ENCODE measurements at regions not wholly inside any gene's neighbourhood (a gene's known extent, or its start where the extent isn't known, plus 50 kb on each side); places are given as distances from the start of the nearest gene placed in this dataset.

DNA sequence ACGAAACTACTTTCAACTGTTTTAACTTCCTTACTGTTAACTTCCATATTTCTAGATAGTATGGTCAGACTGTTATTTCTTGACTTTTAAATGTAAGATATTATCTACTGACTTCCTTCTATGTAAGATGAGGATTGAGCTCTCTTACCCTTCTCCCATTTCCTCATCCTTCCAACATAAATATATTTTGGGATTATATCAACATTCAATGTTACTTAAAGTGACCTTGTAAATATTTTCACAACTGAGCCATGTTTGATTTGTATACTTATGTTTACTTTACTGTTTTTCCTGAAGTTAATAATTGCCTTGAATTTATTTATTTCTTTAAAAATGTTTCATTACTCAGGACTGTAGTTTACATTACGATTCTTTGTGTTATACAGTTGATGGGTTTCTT is 148.7 kb downstream of the ZIC5 start:
- DNase-seq (ENCODE audit: low read depth in 2 of 2) = no peak

DNA sequence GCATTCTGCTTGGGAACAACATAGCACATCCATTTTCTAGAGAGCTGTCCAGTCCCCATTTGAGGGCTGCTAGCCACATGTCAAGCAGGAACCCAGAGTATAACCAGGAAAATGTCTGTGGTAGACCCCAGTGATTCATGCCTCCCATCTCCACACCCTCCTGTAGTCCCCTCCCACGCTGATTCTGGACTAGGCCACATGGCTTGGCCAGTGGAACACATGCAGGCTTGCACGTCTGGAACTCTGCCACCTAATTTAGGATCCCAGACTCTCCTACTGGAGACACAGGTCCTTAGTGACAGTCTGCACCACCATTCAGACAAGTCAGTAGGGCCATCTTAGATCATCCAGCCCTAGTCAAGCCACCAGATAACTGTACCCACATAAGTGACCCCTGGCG is 149.8 kb downstream of the ZIC5 start:
- no peak for DNase-seq (ENCODE audit: low read depth in 2 of 2)

DNA sequence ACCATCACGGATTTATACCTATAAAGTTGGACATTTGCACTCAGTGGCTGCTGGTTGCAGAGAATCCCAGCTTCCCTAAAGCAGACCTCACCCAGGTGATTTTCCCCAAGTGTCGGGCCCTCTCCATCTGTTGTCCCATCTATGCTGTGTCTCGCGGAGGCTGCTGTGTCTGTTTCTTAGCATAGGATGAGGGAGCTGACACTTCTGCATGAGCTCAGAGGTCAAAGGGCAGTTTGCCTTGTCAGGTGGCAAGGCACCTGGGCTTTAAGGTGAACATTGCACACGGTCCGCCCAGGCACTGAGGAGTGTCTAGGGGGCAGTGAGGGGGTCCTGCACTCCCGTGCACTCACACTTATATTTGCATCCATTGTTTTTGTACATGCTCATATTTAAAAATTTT is 151.6 kb downstream of the ZIC5 start:
- DNase-seq (ENCODE audit: low read depth in 2 of 2) = no peak

DNA sequence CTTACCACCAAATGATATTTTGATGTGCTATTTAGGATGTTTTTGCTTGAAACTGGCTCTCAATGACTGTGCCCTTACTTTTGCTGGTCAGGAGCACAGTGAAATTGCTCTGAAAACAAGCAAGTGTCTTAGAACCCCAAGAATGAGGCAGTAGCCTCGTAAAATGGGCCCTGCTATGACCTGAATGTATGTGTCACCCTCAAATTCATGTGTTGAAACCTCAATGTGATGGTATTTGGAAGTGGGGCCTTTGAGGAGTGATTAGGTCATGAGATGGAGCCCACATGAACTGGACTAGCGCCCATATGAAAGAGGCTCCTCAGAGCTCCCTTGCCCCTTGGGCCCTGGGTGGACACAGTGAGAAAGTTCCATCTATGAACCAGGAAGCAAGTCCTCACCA is 155.2 kb downstream of the ZIC5 start:
- no peak for DNase-seq (ENCODE audit: low read depth in 2 of 2)

DNA sequence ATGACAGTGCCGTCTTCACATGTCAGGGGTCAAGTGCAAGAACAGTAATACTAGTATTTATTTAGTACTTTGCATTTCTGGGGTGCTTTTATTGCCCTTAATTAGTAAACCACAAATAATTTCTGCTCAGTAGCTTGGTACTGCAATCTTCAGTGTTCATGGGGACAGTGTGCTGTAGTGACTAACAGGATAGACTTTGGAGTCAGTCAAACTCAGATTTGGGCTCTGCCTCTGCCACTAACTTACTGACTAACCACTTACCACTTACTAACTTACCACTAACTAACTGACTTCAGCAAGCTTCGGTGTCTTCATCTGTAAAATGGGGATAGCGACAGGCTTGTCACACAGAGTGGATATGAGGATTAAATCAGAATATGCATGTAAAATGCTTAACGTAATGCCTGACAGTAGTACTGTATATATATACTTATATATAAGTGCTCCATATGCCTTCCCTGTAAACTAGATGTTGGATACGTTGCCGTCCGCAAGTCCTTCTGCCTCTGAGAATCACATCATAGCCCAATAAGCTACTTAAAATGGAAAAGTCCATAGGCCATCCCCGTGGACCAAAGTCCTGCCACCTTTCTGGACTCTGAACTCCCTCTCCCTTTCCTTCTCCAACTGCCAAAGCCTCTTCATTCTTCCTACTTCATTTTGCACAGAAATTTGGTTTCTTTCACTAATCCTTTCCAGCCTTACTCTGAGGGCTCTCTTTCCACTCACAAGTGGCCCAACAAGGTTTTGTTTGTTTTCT is 158.1 kb downstream of the ZIC5 start:
- DNase-seq (ENCODE audit: low read depth in 2 of 2) = no peak

DNA sequence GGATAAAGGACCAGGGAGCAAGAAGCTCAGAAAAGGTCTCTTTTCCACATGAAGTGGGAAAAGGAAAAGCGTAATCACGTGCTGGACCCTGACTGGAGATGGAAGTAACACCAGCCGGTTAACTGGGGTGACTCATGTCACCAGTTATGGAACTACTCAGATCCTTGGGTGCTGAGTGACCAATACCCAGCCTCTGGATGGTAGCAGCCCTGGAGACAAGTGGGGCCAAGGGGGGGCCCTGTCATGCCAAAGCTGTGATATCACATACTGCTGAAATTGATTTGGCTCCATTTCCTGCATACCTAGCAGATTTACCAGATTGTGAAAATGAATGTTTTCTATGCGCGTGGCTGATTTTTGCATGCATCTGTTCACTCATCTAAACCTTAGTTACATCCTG is 158.9 kb downstream of the ZIC5 start:
- no peak for DNase-seq (ENCODE audit: low read depth in 2 of 2)

DNA sequence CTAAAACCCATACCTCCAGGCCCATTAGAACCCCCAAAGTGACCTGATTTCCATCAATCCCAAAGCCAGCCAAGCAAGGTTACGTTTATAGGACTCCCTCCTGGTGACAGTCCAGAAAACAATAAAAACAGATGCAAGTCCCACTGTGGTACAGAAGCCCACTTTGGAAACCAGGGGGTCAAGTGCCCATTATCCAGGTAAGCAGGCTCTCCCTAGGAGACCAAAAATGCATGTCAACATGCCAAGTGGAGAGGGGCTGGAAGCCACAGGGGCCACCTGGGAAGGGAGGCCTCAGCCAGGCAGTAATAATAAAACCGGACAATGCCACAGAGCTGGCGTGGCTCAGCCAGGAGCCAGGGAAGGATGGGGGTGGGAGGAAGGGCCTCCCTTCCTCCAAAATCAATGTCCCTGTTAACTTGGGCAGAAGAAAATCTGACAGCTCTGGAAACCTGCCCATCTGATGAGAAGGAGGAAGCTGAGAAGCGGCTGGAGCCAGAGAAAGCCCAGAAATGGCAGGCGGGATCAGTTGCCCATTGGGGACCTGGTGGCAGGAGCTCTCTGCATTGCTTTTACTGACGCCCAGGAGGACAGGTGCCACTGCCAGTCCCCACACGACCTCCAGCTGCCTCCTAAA is 160.4 kb downstream of the ZIC5 start:
- DNase-seq (ENCODE audit: low read depth in 2 of 2) = no peak

DNA sequence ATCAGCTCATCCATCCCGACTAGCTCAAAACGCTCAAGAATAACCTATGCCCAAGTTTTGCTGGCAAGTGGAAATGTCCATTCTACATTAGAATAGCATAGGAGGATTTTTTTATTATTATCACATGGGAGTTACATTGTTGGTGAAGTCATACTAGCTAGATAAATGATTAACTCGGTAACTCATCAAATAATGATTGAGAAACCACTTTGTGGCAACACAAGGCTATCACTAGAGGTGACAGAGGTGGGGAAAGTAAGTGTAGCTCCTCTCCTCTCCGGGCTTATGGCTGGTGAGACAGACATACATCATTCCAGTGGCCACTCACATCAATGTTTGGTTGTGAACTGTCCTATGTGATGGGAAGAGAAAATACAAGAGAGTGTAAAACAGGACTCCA is 161.6 kb downstream of the ZIC5 start:
- DNase-seq (ENCODE audit: low read depth in 2 of 2) = no peak

DNA sequence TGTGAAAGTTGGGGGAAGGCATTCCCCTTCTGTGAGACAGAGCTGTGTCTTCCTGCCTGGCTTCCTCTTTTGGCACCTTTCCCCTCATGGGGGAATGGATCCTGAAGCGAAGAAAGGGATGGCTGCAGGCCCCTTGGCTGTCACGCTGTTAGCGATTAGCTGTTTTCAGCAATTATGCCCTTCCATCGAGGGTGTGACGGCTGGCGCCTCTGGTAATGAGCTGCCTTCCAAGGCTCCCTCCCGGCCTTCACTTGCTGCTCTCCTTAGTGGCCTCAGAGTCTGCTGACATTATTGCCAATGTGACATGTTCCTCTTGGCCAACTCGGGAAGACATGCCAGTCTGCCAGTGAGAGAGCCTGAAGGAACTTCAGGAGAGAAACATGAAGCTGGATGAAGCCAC is 162.1 kb downstream of the ZIC5 start:
- DNase-seq (ENCODE audit: low read depth in 2 of 2) = no peak

DNA sequence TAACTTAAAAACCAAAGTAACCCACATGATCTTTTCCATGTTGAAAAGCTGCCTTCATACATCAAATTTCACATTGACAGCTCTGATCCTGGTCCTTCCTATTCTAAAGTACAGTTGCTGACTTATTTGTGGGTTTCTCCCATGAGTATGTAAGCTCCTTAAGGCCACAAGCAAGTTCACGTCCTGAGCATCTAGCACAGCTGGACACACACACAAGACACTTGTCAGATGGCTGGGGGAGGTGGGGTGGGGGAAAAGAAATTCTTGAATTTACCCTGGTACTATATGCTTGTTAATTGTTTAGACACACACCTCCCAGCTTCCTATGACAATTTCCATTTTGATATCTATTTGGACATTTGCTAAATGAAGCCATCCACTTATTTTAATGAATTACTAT is 162.8 kb downstream of the ZIC5 start:
- no peak for DNase-seq (ENCODE audit: low read depth in 2 of 2)

DNA sequence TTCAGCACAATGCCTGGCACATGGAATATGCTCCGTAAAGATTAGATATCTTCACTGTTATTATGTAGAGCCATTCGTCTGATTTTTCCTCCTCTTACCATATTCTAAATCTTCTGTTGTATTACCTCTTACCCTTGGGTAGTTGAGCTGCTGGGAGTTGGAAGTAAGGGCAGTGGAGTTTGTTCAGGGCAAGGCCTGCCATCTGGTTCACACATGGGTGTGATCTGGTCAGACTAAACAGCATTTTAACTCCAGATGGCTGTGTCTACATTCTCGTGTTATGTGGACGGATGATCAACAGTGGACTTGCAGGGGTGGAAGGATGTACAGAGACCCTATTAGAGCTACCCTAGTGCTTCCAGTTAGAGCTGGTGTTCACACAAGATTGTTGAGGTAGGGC is 164.9 kb downstream of the ZIC5 start:
- DNase-seq (ENCODE audit: low read depth in 2 of 2) = no peak

DNA sequence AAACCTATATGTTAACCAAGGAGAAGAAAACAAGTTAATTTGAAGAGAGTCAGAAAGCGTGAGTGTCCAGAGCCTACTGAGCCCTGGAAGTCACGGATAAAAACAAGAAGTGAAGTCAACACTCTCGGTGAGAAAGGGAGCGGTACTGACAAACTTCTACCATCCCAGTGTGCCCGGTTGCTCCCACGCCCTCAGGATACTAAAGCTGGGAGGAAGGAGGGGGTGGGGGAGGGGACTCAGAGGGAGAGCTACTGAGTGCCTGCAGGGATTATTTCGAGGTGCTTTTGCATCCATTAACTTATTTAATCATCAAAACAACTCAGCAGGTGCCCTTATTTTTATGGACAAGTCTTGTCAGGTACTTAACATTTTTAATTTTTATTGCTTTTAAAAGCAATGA is 166.2 kb downstream of the ZIC5 start:
- no peak for DNase-seq (ENCODE audit: low read depth in 2 of 2)

DNA sequence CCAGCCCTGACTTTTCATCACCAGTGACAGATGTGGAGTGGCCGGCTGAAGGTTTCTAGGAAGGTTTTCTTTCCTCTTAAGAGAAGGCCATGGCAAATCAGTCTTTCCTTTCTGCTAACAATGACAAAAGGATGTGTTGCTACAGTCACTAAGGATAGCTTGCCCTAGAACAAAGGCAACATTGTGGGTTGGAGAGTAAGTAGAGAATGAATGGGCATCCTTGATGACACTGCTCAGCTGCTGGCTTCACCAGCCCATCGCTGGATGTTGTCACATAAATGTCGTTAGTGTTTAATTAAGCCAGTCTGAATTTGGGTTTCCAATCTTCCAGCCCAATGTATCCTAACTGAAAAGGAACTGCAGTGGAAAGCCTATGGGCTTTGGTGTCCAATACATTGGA is 168.4 kb downstream of the ZIC5 start:
- no peak for DNase-seq (ENCODE audit: low read depth in 2 of 2)

DNA sequence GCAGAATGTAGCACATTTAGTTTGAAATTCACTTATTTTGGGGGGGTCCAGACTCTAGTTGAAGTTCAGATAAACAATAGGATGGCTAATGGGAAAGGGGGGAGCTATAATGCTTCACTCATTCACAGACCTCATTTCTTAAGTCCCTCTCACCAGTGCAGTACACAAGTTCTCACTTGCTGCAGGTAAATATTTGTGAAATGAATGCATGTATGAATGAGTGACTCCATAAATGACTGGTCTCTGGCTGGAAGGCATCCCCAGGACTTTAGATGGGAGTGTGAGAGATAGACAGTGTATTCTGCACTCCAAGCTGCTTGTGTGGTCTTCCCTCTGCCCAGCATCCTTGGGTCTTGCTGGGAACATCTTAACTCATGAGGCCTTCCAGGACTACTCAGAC is 169.2 kb downstream of the ZIC5 start:
- no peak for DNase-seq (ENCODE audit: low read depth in 2 of 2)

DNA sequence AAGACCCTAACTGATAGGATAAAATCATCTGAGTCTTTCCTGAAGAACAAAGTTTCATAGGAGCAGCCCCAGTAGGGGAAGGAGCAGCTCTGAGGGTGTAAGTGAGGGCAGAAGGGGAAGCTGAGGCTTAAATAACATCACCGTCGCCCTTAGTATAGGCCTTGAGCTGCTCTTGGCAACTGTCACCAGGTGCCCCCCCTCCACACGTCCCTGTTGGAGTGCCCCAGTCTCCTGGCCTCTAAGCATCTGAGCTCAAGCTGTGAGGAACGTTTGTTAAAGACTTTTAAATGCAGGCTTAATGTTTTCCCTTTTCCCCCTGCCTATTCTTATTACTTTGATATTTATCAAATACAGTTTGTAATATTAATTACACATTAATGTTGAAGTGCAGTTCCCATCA is 170.6 kb downstream of the ZIC5 start:
- DNase-seq (ENCODE audit: low read depth in 2 of 2) = no peak

DNA sequence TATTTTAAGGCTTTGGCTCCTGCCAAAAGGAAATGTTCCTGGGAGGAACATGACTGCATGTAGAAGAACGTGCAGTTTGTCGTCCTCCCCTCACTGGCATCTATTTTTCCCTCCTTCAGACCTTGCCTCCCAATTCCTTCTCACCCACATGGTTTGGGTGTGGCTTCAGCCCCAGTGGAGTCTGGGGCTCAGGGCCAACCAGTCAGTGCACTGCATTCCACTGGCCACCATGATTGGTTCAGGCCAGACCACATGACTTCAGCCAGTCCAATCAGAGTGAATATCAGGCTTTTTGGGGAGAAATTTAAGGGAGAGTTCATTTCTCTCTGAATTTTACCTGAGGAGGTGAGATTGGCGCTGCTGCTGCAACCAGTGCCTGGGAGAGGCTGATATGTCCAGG is 171.6 kb downstream of the ZIC5 start:
- no peak for DNase-seq (ENCODE audit: low read depth in 2 of 2)

DNA sequence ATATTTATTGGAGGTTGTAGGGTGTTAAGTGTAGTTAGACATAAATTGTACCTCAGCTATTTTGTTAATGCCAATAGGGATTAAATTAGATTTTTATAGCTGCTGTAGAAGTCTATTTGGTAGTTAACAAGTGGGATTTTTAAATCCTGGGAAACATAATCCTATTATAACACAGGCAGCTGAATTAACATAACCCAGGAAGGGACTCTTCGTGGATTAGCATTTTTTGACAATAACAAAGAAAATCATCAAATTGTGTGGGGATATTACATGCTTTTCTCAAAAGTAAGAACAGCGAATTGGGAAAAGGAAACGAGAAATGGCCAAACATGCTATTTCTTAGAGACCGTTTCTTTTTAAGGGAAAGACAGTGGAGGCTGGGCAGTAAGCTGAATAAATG is 172.8 kb downstream of the ZIC5 start:
- no peak for DNase-seq (ENCODE audit: low read depth in 2 of 2)

DNA sequence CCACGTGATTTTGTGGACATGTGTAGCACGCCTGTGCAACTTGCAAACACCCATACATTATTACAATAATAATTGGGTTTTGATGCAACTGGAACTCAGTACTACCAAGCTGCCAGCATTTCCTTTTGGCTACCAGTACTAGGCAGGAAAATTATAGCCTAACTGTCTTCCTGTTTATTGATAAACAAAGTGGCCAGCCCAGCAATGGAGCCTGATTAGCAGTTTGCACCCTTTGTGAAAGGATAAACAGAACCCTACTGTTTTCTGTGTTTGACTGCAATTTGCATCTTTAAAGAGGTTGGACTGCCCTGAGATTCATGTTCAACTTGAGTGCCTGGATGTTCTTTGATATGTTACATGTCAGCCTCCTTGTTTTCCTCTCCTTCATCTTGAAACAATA is 173.9 kb downstream of the ZIC5 start:
- DNase-seq (ENCODE audit: low read depth in 2 of 2) = no peak

DNA sequence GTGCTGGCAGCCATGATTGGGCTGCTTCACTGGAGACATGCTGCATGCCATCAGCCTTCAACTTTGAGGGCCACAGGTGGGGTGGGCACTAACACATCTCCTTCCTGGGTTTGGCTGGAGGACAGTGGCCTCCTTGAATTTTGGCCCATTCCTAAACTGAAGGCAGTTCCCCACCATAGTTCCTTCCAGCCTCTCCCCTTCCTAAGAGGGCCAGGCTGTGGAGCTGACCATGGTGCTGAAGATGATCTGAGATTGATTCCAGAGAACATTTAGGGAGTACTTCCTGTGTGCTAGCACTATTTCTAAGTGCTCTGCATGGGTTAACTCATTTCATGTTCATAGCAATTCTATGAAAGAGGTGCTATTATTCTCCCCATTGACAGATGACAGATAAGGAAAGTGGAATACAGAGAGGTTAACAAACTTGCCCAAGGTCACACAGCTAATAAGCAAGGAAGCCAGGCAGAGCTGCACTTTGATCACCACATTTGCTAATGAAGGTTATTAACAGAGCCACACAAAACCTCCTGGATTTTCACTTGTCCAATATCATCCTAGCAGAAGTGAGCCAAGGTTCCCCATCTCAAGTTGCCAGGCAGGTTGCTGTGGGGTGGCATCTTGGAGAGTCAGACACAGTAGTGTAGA is 175.3 kb downstream of the ZIC5 start:
- no peak for DNase-seq (ENCODE audit: low read depth in 2 of 2)

DNA sequence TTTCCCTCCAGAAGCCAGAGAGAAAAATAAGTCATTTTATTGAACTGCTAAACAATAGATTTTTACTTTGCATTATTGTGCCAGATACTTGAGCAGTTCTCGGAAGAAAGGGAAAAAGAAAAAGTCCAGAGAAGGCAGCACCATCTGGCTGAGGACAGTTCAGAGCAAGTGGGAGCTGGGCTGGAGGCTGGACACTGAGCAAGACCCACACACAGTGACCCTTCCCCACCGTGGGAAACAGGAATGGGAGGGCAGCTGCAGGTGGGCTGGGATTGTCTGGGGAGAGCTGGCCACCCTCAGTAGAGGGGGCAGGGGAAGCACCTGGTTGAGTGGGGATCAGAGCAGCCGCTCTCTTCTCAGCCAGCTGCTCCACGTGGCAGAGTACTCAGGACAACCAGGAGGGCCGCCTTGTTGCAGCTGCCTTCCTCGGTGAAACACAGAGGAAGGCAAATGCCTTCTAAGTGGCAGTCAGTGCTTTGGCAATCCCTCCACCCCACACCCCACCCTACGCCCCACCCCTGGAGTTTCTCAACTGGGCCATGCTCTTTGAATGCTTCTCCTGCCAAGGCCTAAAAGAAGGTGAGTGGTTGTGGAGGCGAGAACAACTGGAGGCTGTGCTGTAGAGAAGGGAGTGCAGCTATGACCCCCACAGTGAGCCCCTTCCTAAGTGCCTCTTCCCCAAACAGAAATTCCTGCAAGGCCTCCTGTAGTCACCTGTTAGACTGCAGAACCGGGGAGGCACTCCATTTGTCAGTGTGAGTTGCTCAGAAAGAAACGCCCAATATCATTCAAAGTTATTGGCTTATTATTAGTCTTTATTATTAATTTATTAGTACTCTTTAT is 179.3 kb downstream of the ZIC5 start:
- DNase-seq (ENCODE audit: low read depth in 2 of 2) = no peak

DNA sequence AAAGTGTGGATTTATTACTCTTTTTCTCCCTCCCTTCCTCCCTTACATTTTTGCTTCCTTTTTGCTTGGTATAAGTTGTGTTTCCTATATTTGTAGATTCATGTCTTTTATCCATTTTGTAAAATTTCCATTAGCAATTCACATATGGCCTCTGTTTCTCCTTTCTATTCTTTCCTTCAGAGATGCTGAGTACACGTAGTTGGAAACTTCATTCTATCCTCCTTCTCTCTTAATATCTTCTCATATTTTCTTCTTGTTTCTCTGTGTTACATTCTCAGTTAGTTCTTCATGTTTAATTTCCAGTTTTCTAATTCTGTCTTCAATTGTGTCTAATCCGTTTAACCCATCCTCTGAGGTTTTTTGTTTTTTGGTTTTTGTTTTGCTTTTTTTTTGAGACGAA is 188.9 kb downstream of the ZIC5 start:
- no peak for DNase-seq (ENCODE audit: low read depth in 2 of 2)

DNA sequence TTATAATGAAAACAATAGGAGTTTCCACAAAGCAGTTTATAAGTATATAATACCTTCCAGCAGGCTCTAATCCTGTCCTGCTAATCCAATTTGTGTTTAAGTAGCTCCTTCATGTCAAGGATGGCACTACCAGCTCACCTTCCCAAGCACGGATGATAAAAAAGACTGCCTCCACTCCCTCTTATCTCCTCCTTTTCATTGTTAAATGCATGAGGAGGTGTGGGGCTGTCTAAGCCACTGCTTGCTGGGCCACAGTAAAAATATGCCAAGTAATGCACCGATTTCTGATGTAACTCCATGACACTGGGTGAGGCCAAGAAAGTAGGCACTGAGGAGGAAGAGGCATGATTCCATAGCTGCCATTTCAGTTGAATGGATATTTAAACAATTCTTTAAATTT is 193.1 kb downstream of the ZIC5 start:
- no peak for DNase-seq (ENCODE audit: low read depth in 2 of 2)

DNA sequence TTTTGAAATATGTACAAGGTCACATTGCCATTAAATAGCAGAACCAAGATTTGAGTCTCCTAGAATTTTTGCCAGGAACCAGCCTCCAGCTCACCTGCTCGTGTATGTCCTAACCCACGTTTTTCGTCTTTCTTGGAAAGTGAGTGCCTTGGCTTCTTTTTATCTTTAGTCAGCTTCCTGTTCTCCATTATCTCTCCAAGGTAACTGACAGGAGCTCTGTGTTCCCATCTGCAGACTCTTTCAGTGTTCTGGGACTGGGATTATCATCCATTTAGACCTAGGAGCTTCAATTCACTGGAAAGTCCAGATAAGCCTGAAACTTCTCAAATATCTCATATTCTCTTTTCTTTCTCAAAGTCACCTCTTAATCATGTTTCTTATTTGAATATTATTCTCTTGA is 193.7 kb downstream of the ZIC5 start:
- no peak for DNase-seq (ENCODE audit: low read depth in 2 of 2)
